Liver (tissue), 7 donors: ENCODE measurements at regions not wholly inside any gene's neighbourhood (a gene's known extent, or its start where the extent isn't known, plus 50 kb on each side); places are given as distances from the start of the nearest gene placed in this dataset.

Experiments used
- DNase-seq: peaks from one replicate; pipeline ENCODE4 v3.0.0-alpha.2; 2017; ENCODE audit warnings: low spot score
- H3K27ac ChIP-seq, 2 donors: one replicate each; pipeline ENCODE4 v1.7.0; 2013; ENCODE audit warnings: inconsistent platforms in 2 of 2, low read length in 2 of 2, control low read depth in 1 of 2, low read depth in 1 of 2, mild to moderate bottlenecking in 1 of 2
- H3K27me3 ChIP-seq, 4 donors: one replicate each; pipeline versions ENCODE4 v1.6.1 to v1.7.0; 2013; ENCODE audit warnings: low read length in 3 of 4, inconsistent platforms in 1 of 4, mild to moderate bottlenecking in 1 of 4, moderate library complexity in 1 of 4; ENCODE audit not compliant: control insufficient read depth in 4 of 4, insufficient read depth in 4 of 4
- H3K36me3 ChIP-seq, 4 donors: one replicate each; pipeline versions ENCODE4 v1.6.1 to v1.7.0; 2013; ENCODE audit warnings: low read length in 3 of 4, mild to moderate bottlenecking in 3 of 4, low read depth in 1 of 4, moderate library complexity in 1 of 4; ENCODE audit not compliant: control insufficient read depth in 4 of 4, insufficient read depth in 3 of 4
- H3K4me1 ChIP-seq, 4 donors: one replicate each; pipeline versions ENCODE4 v1.6.1 to v1.7.0; 2013; ENCODE audit warnings: low read length in 3 of 4, mild to moderate bottlenecking in 3 of 4, moderate library complexity in 1 of 4; ENCODE audit not compliant: control insufficient read depth in 4 of 4, insufficient read depth in 4 of 4
- H3K4me3 ChIP-seq, 3 donors: one replicate each; pipeline versions ENCODE4 v1.6.1 to v1.7.0; 2013; ENCODE audit warnings: low read length in 3 of 3, control low read depth in 1 of 3, low read depth in 1 of 3, mild to moderate bottlenecking in 1 of 3
- H3K9ac ChIP-seq, 2 donors: one replicate each; pipeline ENCODE4 v1.7.0; 2013; ENCODE audit warnings: low read length in 2 of 2, mild to moderate bottlenecking in 2 of 2, moderate library complexity in 2 of 2, control low read depth in 1 of 2, low read depth in 1 of 2
- H3K9me3 ChIP-seq, 4 donors: one replicate each; pipeline versions ENCODE4 v1.6.1 to v1.7.0; 2013; ENCODE audit warnings: low read length in 3 of 4; ENCODE audit not compliant: control insufficient read depth in 4 of 4
- EGR1 ChIP-seq, 2 donors: IDR thresholded peaks; 2 replicates each; pipeline ENCODE4 v1.6.1; 2016 to 2018; ENCODE audit warnings: antibody characterized with exemption in 2 of 2, low read depth in 2 of 2
- FOXA1 ChIP-seq: IDR thresholded peaks from 2 replicates; pipeline ENCODE4 v1.6.1; 2016; ENCODE audit warnings: antibody characterized with exemption
- GABPA ChIP-seq, 2 donors: IDR thresholded peaks in 1 of 2; conservative IDR thresholded peaks in 1 of 2; 2 replicates each; pipeline ENCODE4 v1.6.1; 2016; ENCODE audit warnings: antibody characterized with exemption in 2 of 2, mild to moderate bottlenecking in 1 of 2, moderate library complexity in 1 of 2
- HNF4A ChIP-seq, 2 donors: conservative IDR thresholded peaks; 2 replicates each; pipeline ENCODE4 v1.6.1; 2016; ENCODE audit warnings: antibody characterized with exemption in 2 of 2, mild to moderate bottlenecking in 2 of 2
- HNF4G ChIP-seq: IDR thresholded peaks from 2 replicates; pipeline ENCODE4 v1.6.1; 2016; ENCODE audit warnings: antibody characterized with exemption
- NR2F2 ChIP-seq: IDR thresholded peaks from 2 replicates; pipeline ENCODE4 v1.6.1; 2016; ENCODE audit warnings: antibody characterized with exemption
- RXRA ChIP-seq, 2 donors: IDR thresholded peaks; 2 replicates each; pipeline ENCODE4 v1.6.1; 2017 to 2018; ENCODE audit warnings: antibody characterized with exemption in 2 of 2, mild to moderate bottlenecking in 1 of 2
- SP1 ChIP-seq: IDR thresholded peaks from 2 replicates; pipeline ENCODE4 v1.6.1; 2018; ENCODE audit warnings: antibody characterized with exemption, mild to moderate bottlenecking
- TAF1 ChIP-seq: conservative IDR thresholded peaks from 2 replicates; pipeline ENCODE4 v1.6.1; 2016; ENCODE audit warnings: antibody characterized with exemption, mild to moderate bottlenecking
- WGBS: extraction: QIAGEN DNeasy Blood & Tissue Kit; methylation state at CpG from one replicate; pipeline ENCODE4 v1.1.7; 2013; 5-methylcytosine and 5-hydroxymethylcytosine counted together
- TF ChIP-seq, protein P1 (sequence below): IDR thresholded peaks from 2 replicates; pipeline ENCODE4 v1.6.1; 2016; ENCODE audit warnings: antibody characterized with exemption
- TF ChIP-seq, protein P2 (sequence below): IDR thresholded peaks from 2 replicates; pipeline ENCODE4 v1.6.1; 2016; ENCODE audit warnings: antibody characterized with exemption, mild to moderate bottlenecking
- TF ChIP-seq, protein P3 (sequence below): IDR thresholded peaks from 2 replicates; pipeline ENCODE4 v1.6.1; 2016; ENCODE audit warnings: antibody characterized with exemption
- donor health status: healthy.
- donor health status: healthy.
- donor health status: healthy.
- donor health status: healthy.

DNA sequence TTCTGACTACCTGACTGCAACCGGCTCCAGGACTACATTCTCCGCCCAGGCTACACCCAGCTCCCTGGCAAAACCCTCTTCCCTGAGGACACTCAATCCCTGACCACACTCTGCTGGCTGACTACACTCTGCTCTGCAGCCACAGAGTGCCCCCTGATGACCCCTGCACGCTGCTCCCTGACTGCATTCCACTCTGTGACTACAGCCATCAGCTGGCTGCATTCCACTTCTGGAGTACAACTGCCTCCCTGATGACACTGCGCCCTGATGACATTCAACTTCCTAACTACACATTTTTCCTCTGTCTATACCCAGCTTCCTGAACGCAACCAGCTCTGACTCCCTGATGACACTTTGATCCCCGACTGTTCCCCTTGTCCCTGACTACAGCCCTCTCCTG, 71.3 kb upstream of the NRXN1 start:
- no peak overlapping the region for H3K27ac ChIP-seq
- no peaks in the 10 kb centered on the region for H3K9me3 ChIP-seq
- H3K4me3 ChIP-seq, result no peak overlapping the region
- DNase-seq, result peak; percentile 46
- WGBS, result 32% methylated on average over 6 of the region's 6 CpGs
- no peak overlapping the region for H3K9ac ChIP-seq
- no peaks in the 10 kb centered on the region for H3K36me3 ChIP-seq
- TF ChIP-seq, protein P1, sequence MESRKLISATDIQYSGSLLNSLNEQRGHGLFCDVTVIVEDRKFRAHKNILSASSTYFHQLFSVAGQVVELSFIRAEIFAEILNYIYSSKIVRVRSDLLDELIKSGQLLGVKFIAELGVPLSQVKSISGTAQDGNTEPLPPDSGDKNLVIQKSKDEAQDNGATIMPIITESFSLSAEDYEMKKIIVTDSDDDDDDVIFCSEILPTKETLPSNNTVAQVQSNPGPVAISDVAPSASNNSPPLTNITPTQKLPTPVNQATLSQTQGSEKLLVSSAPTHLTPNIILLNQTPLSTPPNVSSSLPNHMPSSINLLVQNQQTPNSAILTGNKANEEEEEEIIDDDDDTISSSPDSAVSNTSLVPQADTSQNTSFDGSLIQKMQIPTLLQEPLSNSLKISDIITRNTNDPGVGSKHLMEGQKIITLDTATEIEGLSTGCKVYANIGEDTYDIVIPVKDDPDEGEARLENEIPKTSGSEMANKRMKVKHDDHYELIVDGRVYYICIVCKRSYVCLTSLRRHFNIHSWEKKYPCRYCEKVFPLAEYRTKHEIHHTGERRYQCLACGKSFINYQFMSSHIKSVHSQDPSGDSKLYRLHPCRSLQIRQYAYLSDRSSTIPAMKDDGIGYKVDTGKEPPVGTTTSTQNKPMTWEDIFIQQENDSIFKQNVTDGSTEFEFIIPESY, result no peak
- TF ChIP-seq RXRA (IDR thresholded peaks at IDR 0.05) (peak in 1 of 2 donors; percentile 12), NR2F2 (peak; percentile 64)
- H3K4me1 ChIP-seq, result no peaks in the 10 kb centered on the region
- no peaks in the 10 kb centered on the region for H3K27me3 ChIP-seq

DNA sequence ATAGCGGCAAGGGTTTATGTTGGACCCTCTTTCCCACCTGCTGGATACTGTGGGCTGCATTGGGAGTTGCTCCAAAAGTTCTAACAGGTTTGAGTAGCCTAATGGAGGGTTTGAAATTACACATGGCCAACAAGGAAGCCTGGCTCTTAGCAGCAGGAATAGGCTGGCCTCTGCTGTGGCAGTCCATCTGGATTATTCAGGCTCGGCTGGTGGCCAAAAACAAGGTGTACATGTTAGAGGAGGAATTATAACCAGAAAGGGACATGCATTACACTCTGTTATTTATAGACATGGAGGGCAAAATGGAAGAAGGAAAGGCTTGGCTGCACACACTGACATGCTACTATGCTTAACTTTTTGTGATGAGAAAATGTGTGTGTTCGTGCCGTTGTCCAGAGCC, 61.1 kb upstream of the NRXN1 start:
- Histone ChIP-seq H3K9me3 (no peaks in the 10 kb centered on the region), H3K4me3 (no peak overlapping the region), H3K36me3 (no peaks in the 10 kb centered on the region), H3K4me1 (no peaks in the 10 kb centered on the region), H3K27ac (no peak overlapping the region), H3K27me3 (no peaks in the 10 kb centered on the region), H3K9ac (no peak overlapping the region)
- no peak for TF ChIP-seq NR2F2
- no peak for TF ChIP-seq HNF4A (conservative IDR thresholded peaks at IDR 0.05)
- no peak for TF ChIP-seq HNF4G
- TF ChIP-seq SP1, result no peak
- TF ChIP-seq, protein P2, sequence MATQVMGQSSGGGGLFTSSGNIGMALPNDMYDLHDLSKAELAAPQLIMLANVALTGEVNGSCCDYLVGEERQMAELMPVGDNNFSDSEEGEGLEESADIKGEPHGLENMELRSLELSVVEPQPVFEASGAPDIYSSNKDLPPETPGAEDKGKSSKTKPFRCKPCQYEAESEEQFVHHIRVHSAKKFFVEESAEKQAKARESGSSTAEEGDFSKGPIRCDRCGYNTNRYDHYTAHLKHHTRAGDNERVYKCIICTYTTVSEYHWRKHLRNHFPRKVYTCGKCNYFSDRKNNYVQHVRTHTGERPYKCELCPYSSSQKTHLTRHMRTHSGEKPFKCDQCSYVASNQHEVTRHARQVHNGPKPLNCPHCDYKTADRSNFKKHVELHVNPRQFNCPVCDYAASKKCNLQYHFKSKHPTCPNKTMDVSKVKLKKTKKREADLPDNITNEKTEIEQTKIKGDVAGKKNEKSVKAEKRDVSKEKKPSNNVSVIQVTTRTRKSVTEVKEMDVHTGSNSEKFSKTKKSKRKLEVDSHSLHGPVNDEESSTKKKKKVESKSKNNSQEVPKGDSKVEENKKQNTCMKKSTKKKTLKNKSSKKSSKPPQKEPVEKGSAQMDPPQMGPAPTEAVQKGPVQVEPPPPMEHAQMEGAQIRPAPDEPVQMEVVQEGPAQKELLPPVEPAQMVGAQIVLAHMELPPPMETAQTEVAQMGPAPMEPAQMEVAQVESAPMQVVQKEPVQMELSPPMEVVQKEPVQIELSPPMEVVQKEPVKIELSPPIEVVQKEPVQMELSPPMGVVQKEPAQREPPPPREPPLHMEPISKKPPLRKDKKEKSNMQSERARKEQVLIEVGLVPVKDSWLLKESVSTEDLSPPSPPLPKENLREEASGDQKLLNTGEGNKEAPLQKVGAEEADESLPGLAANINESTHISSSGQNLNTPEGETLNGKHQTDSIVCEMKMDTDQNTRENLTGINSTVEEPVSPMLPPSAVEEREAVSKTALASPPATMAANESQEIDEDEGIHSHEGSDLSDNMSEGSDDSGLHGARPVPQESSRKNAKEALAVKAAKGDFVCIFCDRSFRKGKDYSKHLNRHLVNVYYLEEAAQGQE, result no peak
- TF ChIP-seq EGR1 (IDR thresholded peaks at IDR 0.05; ENCODE audit: low read depth in 2 of 2), result no peak
- no peak for TF ChIP-seq FOXA1
- TF ChIP-seq, protein P3, sequence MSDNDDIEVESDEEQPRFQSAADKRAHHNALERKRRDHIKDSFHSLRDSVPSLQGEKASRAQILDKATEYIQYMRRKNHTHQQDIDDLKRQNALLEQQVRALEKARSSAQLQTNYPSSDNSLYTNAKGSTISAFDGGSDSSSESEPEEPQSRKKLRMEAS, result no peak
- TF ChIP-seq GABPA (IDR thresholded peaks at IDR 0.05 in 1 of 2, conservative IDR thresholded peaks at IDR 0.05 in 1 of 2), result no peak
- TF ChIP-seq, protein P1, result no peak
- TF ChIP-seq TAF1, result no peak
- 89% methylated on average over 4 of the region's 4 CpGs for WGBS
- no peak for DNase-seq
